Erythroblast (primary cell): ENCODE measurements at regions not wholly inside any gene's neighbourhood (a gene's known extent, or its start where the extent isn't known, plus 50 kb on each side); places are given as distances from the start of the nearest gene placed in this dataset.

Experiments
- DNase-seq, 2 experiments: peaks; one replicate each; lab custom pipeline; 2025; lab: John Stamatoyannopoulos, UW
- GATA1 ChIP-seq: IDR thresholded peaks from 2 replicates; pipeline ENCODE4 v1.6.1; 2011; ENCODE audit warnings: low read depth, mild to moderate bottlenecking, control low read depth, low read length, moderate library complexity
- POLR2A ChIP-seq: IDR thresholded peaks from 2 replicates; pipeline ENCODE4 v1.6.1; 2011; ENCODE audit warnings: mild to moderate bottlenecking, low read length

DNA sequence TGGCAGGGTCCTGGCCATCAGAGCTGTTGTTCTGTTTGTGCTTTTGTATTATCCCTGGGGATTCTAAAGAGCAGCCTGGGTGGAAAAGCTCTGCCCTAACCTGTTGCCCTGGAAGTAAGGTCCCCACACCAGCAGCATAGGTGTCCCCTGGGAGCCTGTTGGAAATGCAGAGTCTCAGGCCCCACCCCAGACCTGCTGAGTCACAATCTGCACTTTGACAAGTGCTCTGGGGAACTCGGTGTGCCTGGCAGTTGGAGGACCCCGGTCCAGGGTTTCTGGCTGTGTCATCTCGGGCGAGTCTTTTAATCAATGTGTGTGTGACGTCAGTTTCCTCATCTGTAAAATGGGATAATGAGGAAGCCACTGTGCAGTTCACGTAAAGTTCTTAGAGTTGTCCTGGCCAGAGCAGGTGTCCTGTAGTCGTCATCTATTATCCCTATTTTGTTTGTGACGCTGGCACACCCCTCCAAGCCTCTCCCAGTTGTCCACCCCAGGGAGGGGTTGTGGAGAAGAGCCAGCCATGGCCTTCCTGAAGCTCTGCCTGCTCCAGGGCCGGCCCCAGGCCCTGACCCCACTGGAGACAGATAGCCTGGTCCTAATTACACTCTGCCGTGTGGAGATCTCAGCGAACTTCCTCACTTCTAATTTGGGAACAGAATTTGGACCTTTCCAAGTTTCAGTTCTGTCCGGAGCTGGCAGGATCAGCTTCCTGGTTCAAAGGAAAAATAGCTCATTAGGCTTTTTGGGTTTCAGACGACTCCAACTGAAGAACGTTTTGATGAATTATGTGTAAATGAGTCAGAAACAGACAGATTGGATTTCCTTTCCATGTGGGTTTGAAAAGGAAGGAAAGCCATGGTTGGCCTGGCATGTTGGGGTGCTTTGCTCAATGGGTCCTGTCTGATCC is 295.7 kb upstream of the FOXF1 start:
- no peak for DNase-seq
- TF ChIP-seq POLR2A, result no peak
- no peak for TF ChIP-seq GATA1

DNA sequence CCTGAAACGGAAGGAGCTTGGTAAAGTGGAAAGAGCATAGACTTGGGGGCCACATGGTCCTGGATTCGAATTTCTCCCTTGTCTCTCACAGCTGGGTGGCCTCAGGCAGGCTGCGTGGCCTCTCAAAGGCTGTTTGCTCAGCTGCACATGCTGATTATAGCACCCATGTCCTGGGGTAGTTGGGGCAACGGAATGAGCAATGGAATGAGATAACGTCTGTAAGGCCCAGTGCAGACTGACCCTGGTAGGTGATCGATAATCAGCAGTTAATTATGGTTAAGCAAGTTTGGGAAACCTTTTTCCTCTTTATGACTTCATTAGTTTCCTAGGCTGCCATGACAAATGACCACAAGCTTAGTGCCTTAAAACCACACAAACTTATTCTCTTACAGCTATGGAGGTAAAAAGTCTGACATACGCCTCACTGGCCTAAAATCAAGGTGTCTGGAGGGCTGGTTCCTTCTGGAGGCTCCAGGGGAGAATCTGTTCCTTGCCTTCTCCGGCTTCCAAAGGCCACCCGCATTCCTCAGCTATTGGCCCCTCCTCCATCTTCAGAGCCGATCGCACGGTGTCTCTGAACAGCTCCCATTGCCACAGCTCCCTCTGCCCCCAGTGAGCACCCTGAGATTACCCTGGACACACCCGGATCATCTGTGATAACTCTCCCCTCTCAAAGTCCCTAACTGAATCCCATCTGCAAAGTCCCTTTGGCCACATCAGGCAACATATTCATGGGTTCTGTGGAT is 294.9 kb upstream of the FOXF1 start:
- TF ChIP-seq POLR2A (no peak), GATA1 (no peak)
- DNase-seq, result no peak

DNA sequence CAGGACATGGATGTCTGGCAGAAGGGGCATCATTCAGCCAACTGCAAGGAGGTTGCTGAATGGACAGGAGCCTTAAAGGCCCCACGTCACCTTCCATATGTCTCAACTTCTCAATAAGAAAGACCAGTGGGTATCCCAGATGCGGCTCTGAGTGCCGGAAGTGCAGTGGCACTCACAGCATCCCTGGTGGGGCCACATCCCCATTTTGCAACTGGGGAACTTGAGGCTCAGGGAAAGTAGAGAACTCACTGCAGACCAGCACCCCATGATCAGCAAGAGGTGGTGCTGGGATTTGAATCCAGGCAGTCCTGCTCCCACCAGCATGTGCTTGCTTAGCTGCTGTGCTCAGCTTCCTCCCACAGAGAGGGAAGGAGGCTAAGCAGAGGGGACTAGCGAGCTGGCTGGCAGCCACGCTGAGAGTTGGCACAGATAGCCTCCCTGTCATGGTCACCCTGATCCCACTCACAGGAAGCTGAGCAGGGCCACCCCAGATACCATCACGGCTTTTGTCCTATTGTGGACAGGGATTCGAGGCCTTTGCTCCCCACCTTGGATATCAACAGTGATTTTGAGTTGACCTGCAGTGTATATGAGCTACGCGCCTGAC is 294.2 kb upstream of the FOXF1 start:
- no peak for TF ChIP-seq GATA1
- DNase-seq, result no peak

DNA sequence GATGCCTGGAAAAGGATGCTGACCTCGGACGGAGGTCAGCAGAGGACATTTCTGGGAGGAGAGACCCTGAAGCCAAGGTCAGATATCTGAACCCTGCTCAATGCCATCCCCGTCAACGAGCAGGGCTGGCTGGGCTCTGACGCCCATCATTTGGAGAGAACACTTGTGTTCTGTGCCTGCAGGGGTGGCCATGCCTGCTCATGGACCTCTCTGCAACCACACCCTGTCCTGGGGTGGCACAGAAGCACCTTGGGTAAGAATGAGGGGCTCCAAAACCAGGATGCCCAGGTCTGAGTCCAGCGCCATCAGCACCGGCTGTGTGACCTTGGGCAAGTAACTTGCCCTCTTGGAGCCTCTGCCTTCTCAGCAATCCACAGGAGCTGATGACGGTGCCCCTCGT is 293.7 kb upstream of the FOXF1 start:
- DNase-seq, result no peak
- TF ChIP-seq GATA1 (no peak), POLR2A (no peak)

DNA sequence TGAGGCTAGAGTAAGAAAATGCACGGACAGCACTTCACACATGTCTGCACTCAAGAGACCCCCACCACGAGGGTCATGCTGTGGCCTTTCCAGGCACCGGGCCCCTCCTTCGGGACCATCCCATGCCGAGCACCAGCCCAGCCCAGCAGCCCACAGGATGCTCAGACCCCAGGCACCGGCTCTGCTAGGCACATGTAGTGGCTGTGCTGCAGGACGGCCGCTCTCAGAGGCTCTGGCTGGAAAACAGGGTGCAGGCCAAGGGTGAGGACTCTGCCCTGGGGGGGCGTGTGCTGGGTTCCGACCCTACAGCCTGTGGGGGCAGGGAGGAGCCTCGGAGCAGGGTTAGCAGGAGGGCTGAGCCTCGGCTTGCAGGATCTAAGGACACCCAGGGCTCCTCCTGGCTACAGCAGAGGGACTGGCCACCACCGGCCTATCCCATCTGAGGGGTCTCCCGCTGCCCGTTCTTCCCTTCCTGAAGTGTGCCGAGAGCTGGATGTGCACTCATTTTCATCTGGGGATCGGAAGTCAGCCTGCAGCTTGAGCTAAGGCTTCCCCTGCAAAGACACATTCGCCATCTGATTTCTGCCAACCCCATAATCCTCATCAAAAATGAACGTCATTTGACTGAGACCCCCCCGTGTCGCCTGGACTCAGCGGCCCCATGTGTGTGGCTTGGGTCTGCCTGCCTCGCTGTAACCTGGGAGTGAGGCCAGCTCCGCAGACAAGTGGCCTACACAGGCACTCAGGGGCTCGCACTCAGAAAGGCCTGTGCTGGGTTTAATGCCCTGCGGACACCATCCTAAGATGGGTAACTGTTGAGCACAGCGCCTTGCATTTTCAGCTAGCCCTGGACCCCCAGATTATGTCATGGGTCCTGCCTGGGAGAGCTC is 293.1 kb upstream of the FOXF1 start:
- no peak for DNase-seq
- TF ChIP-seq GATA1, result no peak
- TF ChIP-seq POLR2A, result no peak

DNA sequence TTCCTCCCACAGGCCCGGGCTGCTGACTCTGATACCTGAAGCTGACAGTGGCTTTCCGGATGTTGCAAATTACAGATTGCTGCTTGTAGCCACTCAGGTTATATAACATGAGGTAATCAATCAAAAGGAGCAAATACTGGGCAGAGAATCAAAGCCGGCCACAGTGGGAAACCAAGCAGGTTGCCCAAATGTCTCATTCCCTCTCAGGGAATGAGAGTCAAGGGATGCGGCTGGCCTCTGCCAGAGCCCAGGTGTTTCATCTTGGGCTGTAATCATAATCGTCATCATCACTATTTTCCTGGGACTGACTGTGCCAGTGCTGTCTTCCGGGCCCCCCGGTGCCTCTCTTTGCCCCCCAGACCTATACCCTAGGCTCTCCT is 292.4 kb upstream of the FOXF1 start:
- no peak for DNase-seq
- TF ChIP-seq GATA1, result no peak

DNA sequence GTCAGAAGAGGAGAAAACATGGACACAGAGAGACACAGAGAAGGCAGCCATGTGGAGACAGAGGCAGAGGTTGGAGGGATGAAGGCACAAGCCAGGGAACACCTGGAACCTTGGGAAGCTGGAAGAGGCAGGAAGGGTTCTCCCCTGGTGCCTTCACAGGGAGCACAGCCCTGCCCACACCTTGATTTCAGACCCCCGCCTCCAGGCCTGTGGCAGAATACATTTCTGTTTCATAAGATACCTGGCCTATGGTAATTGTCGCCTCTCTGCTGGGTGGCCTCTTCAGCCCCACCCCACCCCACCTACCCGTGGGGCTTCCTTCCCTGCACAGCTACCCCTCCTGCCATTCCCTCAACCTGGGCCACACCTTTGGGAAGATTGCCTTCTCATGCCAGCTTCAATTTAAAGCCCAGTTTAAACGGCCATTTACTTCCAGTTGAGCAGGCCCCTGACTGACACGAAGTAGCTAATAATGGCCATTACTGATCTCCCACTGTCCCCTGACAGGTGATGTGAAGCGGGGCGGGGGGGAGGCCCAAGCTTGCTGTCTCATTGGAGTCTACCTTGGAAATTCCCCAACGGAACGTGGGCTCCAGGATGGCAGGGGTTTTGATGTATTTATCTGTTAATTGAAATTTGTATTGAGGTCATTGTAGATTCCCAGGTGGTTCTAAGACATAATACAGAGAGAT is 291.7 kb upstream of the FOXF1 start:
- no peak for DNase-seq
- no peak for TF ChIP-seq POLR2A
- no peak for TF ChIP-seq GATA1

DNA sequence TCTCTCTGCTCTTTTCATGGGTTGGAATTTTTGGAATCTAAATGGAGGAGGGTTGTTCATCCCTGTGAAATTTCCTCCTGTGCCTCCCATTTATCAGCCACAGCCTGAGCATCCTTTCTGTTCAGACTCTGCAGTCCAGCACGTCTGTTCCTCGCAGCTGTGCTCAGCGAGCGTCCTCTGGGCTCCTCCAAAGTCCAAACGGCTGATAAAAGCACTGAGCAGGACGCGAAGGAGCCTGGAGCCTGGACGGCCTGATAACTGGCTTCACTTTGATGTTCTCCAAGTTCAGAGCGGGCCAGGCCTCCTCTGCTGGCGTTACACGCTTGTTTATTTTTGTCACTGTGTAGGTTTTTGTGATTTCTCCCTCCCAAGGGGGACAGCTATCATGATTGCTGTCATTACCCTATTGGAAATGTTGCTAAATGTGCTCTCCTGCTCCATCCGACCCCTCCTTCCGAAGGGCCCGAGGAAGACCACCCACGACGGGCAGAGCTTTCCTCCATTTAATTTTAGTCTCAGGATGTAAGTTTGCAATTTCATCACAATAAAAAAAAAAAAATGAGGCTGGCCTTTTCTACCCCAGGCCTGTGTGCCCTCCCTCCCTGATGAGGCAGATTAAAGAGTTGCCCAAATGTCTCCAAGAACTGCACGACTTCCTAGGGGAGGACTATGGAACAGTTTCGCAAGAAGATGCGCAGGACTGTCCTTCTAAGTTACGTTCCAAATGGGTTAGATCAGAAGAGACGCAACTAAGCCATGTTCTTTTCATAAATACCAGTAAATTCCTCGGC is 290.5 kb upstream of the FOXF1 start:
- TF ChIP-seq GATA1, result no peak
- TF ChIP-seq POLR2A, result no peak
- DNase-seq, result no peak

DNA sequence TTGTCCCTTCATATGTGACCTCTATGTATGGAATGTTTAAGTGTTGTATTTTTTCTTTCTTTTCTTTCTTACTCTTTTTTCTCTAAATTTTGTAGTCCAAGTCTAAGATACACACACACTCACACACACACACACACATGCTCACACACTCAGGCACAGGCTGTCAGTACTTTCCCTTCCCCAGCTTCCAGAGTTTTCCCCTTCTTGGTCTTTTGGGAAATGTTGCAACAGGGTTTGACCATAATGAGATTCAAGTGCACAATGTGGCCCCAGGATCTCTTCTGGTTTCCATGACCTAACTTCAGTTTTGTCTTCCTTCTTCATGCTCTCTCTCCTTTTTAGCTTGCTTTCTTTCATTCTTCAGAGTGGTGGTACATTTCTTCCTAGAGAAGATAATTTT is 289.8 kb upstream of the FOXF1 start:
- DNase-seq, result no peak
- no peak for TF ChIP-seq GATA1
- TF ChIP-seq POLR2A, result no peak

DNA sequence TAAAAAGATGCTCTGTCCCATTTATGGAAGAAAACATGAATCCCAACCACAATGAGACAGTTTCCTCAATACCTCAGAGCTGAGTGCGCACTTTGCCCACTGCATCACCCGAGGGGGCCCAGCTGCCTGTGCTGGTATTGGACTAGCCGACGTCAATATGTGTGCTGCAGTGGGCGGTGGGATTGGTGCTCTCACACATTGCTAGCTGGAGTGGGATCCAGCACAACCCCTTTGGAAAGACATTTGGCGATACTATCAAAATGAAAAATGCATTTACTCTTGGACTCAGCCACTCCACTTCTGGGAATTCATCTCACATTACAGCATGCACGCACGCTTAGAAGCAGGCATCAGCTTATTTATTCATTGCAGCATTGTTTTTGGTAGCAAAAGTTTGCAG is 289.2 kb upstream of the FOXF1 start:
- no peak for DNase-seq
- TF ChIP-seq POLR2A (no peak), GATA1 (no peak)

DNA sequence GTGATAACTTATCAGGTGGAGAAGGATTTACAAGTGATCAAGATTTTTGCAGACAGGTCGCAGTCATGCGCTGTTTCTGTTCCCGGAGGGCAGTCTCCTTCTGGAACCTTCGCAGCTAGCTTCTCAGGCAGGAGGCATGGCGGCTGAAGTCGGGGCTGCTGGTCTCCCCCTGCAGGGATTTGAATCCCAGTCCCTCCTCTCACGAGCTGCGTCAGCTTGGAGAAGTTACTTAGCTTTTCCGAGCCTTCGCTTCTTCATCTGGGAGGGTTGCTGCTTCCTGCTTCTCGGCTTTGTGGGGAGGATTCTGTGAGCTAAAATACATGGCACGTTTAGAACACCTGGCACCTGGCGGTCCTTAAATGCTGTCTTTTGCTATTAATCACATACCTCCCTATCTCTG is 287.8 kb upstream of the FOXF1 start:
- DNase-seq, result no peak
- TF ChIP-seq GATA1 (no peak), POLR2A (no peak)

DNA sequence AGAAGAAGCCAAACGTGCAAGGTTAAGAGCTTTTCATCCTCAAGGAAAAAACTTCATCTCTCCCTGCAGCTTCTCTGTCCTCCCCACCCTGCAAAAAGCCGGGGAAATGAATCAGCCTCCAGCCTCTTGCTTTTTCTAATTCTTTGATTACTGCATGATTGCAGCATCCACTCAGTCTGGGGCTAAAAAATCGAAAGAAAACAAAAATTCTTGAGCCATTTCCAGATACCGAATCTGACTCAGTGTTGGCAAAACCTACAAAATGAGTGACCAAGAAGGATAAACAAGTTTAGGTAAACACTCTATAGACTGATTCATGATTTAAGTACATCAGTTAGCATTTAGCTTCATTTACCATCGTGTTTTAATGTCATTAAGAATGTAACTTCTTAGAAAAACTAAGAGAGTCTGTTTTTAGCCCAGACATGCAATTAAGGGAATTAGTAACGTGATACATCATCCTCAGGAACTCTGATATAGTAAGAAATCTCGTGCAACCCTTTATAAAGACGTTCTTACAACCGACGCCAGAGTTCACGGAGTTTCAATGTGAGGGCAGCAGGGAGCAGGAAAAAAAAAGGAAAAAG is 287.3 kb upstream of the FOXF1 start:
- TF ChIP-seq GATA1 (no peak), POLR2A (no peak)
- no peak for DNase-seq
